HCT116 (cell line): ENCODE measurements at regions not wholly inside any gene's neighbourhood (a gene's known extent, or its start where the extent isn't known, plus 50 kb on each side); places are given as distances from the start of the nearest gene placed in this dataset.

ENCODE experiments used
- CTCF ChIP-seq, 3 experiments: fragments of 200-600 bp in 1 of 3; sonication (generic) in 1 of 3; IDR thresholded peaks in 2 of 3; conservative IDR thresholded peaks in 1 of 3; 2 replicates each; pipeline ENCODE4 v1.5.1; 2012 to 2017; ENCODE audit warnings: low read depth in 2 of 3, low read length in 2 of 3, antibody characterized with exemption in 1 of 3, borderline replicate concordance in 1 of 3, control low read depth in 1 of 3, mild to moderate bottlenecking in 1 of 3, mixed read lengths in 1 of 3, mixed run types in 1 of 3, moderate library complexity in 1 of 3; ENCODE audit not compliant: insufficient read depth in 1 of 3
- ELF1 ChIP-seq: IDR thresholded peaks from 2 replicates; pipeline ENCODE4 v1.6.1; 2012; ENCODE audit warnings: low read depth, borderline replicate concordance
- EZH2 ChIP-seq: fragments of 200-600 bp; sonication (generic); IDR thresholded peaks from 2 replicates; pipeline ENCODE4 v1.6.1; 2017; ENCODE audit warnings: antibody characterized with exemption, mixed run types
- JUND ChIP-seq: IDR thresholded peaks from 2 replicates; pipeline ENCODE4 v1.6.1; 2012
- MAX ChIP-seq: IDR thresholded peaks from 2 replicates; pipeline ENCODE4 v1.6.1; 2012
- POLR2A ChIP-seq: IDR thresholded peaks from 2 replicates; pipeline ENCODE4 v1.7.0; 2011; ENCODE audit warnings: borderline replicate concordance; ENCODE audit not compliant: insufficient read depth, insufficient read length; ENCODE audit errors: extremely low read depth
- POLR2AphosphoS5 ChIP-seq: IDR thresholded peaks from 2 replicates; pipeline ENCODE4 v1.6.1; 2011; ENCODE audit warnings: mild to moderate bottlenecking, low read depth, low read length, moderate library complexity
- RAD21 ChIP-seq: IDR thresholded peaks from 2 replicates; pipeline ENCODE4 v1.6.1; 2012; ENCODE audit warnings: low read depth, mild to moderate bottlenecking
- REST ChIP-seq: IDR thresholded peaks from 2 replicates; pipeline ENCODE4 v1.6.1; 2012; ENCODE audit warnings: low read depth
- SIN3A ChIP-seq: IDR thresholded peaks from 2 replicates; pipeline ENCODE4 v1.6.1; 2012; ENCODE audit warnings: low read depth
- SRF ChIP-seq: IDR thresholded peaks from 2 replicates; pipeline ENCODE4 v1.6.1; 2012; ENCODE audit warnings: low read depth
- TCF7L2 ChIP-seq: IDR thresholded peaks from 2 replicates; pipeline ENCODE4 v1.7.0; 2011; ENCODE audit warnings: borderline replicate concordance, inconsistent platforms; ENCODE audit not compliant: insufficient read depth, insufficient read length; ENCODE audit errors: extremely low read depth
- ZBTB33 ChIP-seq: IDR thresholded peaks from 2 replicates; pipeline ENCODE4 v1.6.1; 2011; ENCODE audit warnings: mild to moderate bottlenecking, low read length, moderate library complexity; ENCODE audit not compliant: insufficient replicate concordance; ENCODE audit errors: extremely low read depth
- ZNF274 ChIP-seq: fragments of 200-500 bp; sonication (Bioruptor generic); IDR thresholded peaks from 2 replicates; pipeline ENCODE4 v1.6.1; 2014; ENCODE audit warnings: mild to moderate bottlenecking, low read depth, low read length, inconsistent platforms

- TF ChIP-seq CTCF (IDR thresholded peaks at IDR 0.05 in 2 of 3, conservative IDR thresholded peaks at IDR 0.05 in 1 of 3; ENCODE audit: borderline replicate concordance in 1 of 3, insufficient read depth in 1 of 3, low read depth in 2 of 3, low read length in 2 of 3) (no peak), POLR2A (no peak), MAX (no peak), POLR2AphosphoS5 (no peak), SIN3A (no peak), ZBTB33 (no peak), RAD21 (no peak), ELF1 (no peak), EZH2 (no peak), REST (no peak), SRF (no peak), TCF7L2 (no peak), ZNF274 (no peak), JUND (no peak)
Observed at GRCh38 chr2:144052083-144052482, 467.8 kb downstream of the ZEB2 start.
